HepG2 (cell line): ENCODE measurements at regions not wholly inside any gene's neighbourhood (a gene's known extent, or its start where the extent isn't known, plus 50 kb on each side); places are given as distances from the start of the nearest gene placed in this dataset.

Experiments
- ATAC-seq: fragments of 200-7000 bp; cut with Tn5 transposase; 3 replicates; pipeline ENCODE4 v1.9.1; 2020; ENCODE audit warnings: mild to moderate bottlenecking, moderate library complexity
- BruUV-seq: library from RNA; stranded (reverse); fragments of 400-500 nt; replicated peaks from 2 replicates; lab custom pipeline; 2021; lab: Mats Ljungman, UMichigan
- CTCF ChIA-PET: fragments of 300-600 bp; formaldehyde crosslinking; extraction: SDS; loops from one replicate; lab custom pipeline; 2021; ENCODE audit warnings: low total read pairs, inconsistent platforms, low intra/inter-chr PET ratio; lab: Yijun Ruan, JAX
- POLR2A ChIA-PET: fragments of 350-600 bp; sonication (Branson Sonifier 250); formaldehyde crosslinking; loops from one replicate; lab custom pipeline; 2020; ENCODE audit warnings: antibody characterized with exemption, inconsistent platforms; lab: Yijun Ruan, JAX
- DNase-seq: peaks from one replicate; pipeline ENCODE4 v3.0.0-alpha.2; 2015; ENCODE audit warnings: low spot score
- FAIRE-seq: peaks from 3 replicates; lab custom pipeline; 2011; peaks lifted over from hg19 to GRCh38; lab: Jason Lieb, UNC
- H2AFZ ChIP-seq: one replicate; pipeline ENCODE4 v1.6.1; 2011; ENCODE audit warnings: low read length, inconsistent platforms
- H3K27ac ChIP-seq: fragments of 300-600 bp; 3 replicates; pipeline ENCODE4 v1.8.0; 2011; ENCODE audit warnings: mixed run types, mild to moderate bottlenecking, mixed read lengths, low read length, inconsistent platforms; ENCODE audit not compliant: insufficient read depth; ENCODE audit errors: extremely low read length
- H3K27me3 ChIP-seq, 2 experiments: fragments of 200-600 bp in 1 of 2; 2 replicates in 1 of 2; 3 replicates in 1 of 2; pipeline versions ENCODE4 v1.6.0 to v1.8.0; 2011; ENCODE audit warnings: low read length in 2 of 2, mild to moderate bottlenecking in 2 of 2, moderate library complexity in 2 of 2, inconsistent platforms in 1 of 2; ENCODE audit not compliant: insufficient read depth in 2 of 2, control insufficient read depth in 1 of 2
- H3K36me3 ChIP-seq, 2 experiments: fragments of 200-600 bp in 1 of 2; replicated peaks in 1 of 2; 2 replicates in 1 of 2; 3 replicates in 1 of 2; pipeline versions ENCODE4 v1.5.1 to v1.8.0; 2011; ENCODE audit warnings: low read length in 2 of 2, inconsistent platforms in 1 of 2; ENCODE audit not compliant: insufficient read depth in 2 of 2, control insufficient read depth in 1 of 2
- H3K4me1 ChIP-seq: 2 replicates; pipeline ENCODE4 v1.5.1; 2012; ENCODE audit warnings: low read length, inconsistent platforms; ENCODE audit not compliant: insufficient read depth
- H3K4me2 ChIP-seq: 2 replicates; pipeline ENCODE4 v1.6.0; 2011; ENCODE audit warnings: low read depth, low read length, inconsistent platforms
- H3K4me3 ChIP-seq, 3 experiments: fragments of 200-600 bp in 1 of 3; sonication (generic), shearing (Covaris generic) in 1 of 3; replicated peaks in 1 of 3; 2 replicates each; pipeline ENCODE4 v1.5.1; 2011 to 2016; ENCODE audit warnings: low read length in 3 of 3, inconsistent platforms in 2 of 3, low read depth in 2 of 3, mild to moderate bottlenecking in 2 of 3, control low read depth in 1 of 3, mixed read lengths in 1 of 3; ENCODE audit not compliant: insufficient read depth in 1 of 3
- H3K79me2 ChIP-seq: one replicate; pipeline ENCODE4 v1.6.1; 2011; ENCODE audit warnings: low read length, inconsistent platforms; ENCODE audit not compliant: insufficient read depth
- H3K9ac ChIP-seq: 2 replicates; pipeline ENCODE4 v1.6.0; 2011; ENCODE audit warnings: mild to moderate bottlenecking, low read depth, low read length, inconsistent platforms; ENCODE audit not compliant: insufficient read depth
- H3K9me3 ChIP-seq: 2 replicates; pipeline ENCODE4 v1.5.1; 2012; ENCODE audit warnings: mild to moderate bottlenecking, low read length
- H4K20me1 ChIP-seq: 2 replicates; pipeline ENCODE4 v1.6.0; 2011; ENCODE audit warnings: inconsistent platforms, mild to moderate bottlenecking, low read length, moderate library complexity; ENCODE audit not compliant: insufficient read depth
- CBX1 ChIP-seq: IDR thresholded peaks from one replicate; pipeline ENCODE4 v1.6.1; 2016; ENCODE audit warnings: antibody characterized with exemption, low read depth
- FOSL2 ChIP-seq: sonication (generic); formaldehyde crosslinking; IDR thresholded peaks from 2 replicates; pipeline ENCODE4 v1.4.0; 2020; ENCODE audit warnings: missing genetic modification reagents
- FOXA3 ChIP-seq: IDR thresholded peaks from 2 replicates; pipeline ENCODE4 v1.6.1; 2016; ENCODE audit warnings: missing genetic modification reagents, missing compliant biosample characterization
- MYC ChIP-seq: sonication (generic); formaldehyde crosslinking; IDR thresholded peaks from 2 replicates; pipeline ENCODE4 v1.9.0; 2021; ENCODE audit warnings: missing genetic modification reagents, borderline replicate concordance
- ZNF496 ChIP-seq: sonication (generic); formaldehyde crosslinking; IDR thresholded peaks from 2 replicates; pipeline ENCODE4 v1.8.1; 2023; ENCODE audit warnings: mild to moderate bottlenecking, moderate library complexity, missing genetic modification reagents; ENCODE audit not compliant: insufficient replicate concordance
- ZSCAN20 ChIP-seq: sonication (generic); formaldehyde crosslinking; IDR thresholded peaks from 2 replicates; pipeline ENCODE4 v1.4.0; 2020; ENCODE audit warnings: missing genetic modification reagents, mild to moderate bottlenecking, borderline replicate concordance
- WGBS: methylation state at CpG from one replicate; pipeline ENCODE4 v1.1.6; 2017; ENCODE audit warnings: low lambda C conversion rate; 5-methylcytosine and 5-hydroxymethylcytosine counted together
- in situ Hi-C: cut with HindIII; loops from 2 replicates; pipeline ENCODE4 v1.10.0; 2017; ENCODE audit warnings: low pct_unique_long_range_greater_than_20kb; ENCODE audit not compliant: extremely low pct_ligation_motif_present
- intact Hi-C: fragments of 100-400 bp; cut with micrococcal nuclease; formaldehyde crosslinking; loops from one replicate; pipeline ENCODE4 v1.10.0; 2022; ENCODE audit not compliant: unreplicated experiment
- TF ChIP-seq, protein P1 (sequence below): IDR thresholded peaks from 2 replicates; pipeline ENCODE4 v1.6.1; 2016; ENCODE audit warnings: low read depth, control low read depth

DNA sequence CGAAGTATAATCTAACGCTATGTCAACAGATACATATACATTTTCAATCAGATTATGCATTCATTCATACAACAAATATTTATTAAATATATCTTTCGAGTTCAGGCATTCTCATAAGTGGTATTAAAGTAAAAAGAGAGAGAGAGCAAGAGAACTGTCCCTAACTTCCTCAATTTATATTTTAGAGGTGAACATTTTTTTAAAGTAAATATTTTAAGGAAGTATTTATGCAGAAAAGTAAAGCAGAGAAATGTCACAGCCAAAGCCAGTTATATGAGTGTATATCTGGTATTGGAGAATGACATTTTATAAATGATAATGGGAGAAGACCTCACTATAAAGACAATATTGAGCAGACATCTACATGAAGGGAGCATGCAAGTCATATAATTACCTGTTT is 667.3 kb upstream of the CDH9 start:
- CTCF ChIA-PET, result no interaction called here
- Histone ChIP-seq H3K4me2 (no peak overlapping the region), H3K9me3 (no peaks in the 10 kb centered on the region), H3K27ac (no peak overlapping the region), H3K4me1 (no peaks in the 10 kb centered on the region), H4K20me1 (no peaks in the 10 kb centered on the region), H3K79me2 (no peaks in the 10 kb centered on the region), H3K27me3 (no peaks in the 10 kb centered on the region), H3K36me3 (no peaks in the 10 kb centered on the region), H3K9ac (no peak overlapping the region), H3K4me3 (no peak overlapping the region), H2AFZ (no peak overlapping the region)
- in situ Hi-C loops, result no loop called here
- DNase-seq (no peak), ATAC-seq (no peak), FAIRE-seq (no peak)
- TF ChIP-seq, protein P1, sequence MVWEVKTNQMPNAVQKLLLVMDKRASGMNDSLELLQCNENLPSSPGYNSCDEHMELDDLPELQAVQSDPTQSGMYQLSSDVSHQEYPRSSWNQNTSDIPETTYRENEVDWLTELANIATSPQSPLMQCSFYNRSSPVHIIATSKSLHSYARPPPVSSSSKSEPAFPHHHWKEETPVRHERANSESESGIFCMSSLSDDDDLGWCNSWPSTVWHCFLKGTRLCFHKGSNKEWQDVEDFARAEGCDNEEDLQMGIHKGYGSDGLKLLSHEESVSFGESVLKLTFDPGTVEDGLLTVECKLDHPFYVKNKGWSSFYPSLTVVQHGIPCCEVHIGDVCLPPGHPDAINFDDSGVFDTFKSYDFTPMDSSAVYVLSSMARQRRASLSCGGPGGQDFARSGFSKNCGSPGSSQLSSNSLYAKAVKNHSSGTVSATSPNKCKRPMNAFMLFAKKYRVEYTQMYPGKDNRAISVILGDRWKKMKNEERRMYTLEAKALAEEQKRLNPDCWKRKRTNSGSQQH, result no peak
- WGBS, result 13% methylated on average over 3 of the region's 3 CpGs
- intact Hi-C loops, result no loop called here
- no TSS peak for BruUV-seq
- POLR2A ChIA-PET, result no interaction called here

DNA sequence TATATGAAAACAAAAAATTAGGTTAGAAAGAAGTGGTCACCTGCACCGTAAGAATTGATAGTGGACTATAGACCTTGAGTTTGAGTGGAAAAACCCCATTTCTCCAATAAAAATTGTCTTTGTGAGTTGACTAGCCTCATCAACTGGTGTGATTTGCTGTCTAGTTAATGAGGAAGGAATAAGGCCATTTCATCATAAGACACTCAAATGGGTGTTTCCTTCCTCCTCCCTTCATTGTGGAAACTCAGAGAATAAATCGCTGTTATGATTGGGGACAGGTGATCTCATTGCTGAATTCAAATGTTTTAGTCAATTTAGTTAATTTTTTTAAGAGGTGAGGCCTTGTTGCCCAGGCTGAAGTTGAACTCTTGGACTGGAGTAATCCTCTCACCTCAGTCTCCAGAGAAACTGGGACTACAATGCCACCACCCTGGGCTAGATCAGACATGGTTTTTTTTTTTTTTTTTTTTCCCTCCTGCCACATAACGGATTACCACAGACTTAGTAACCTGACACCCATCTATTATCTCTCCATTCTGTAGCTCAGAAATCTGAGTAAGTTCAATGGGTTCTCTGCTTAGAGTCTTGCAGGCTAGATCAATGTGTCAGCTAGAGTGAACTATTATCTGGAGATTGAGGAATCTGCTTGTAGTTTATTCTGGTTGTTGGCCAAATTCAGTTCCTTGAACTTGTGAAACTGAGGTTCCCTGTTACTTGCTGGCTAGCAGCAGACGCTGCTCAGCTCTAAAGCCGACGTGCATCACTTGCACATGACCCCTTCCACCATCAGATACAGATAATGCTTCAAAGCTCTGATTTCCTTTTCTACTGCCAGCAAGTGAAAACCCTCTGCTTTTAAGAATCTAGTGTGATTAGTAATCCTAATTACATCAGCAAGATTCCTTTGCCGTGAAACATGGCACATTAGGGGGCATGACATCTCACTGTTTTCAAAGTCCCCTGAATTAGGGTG is 663.8 kb upstream of the CDH9 start:
- Histone ChIP-seq H3K4me3 (no peak overlapping the region), H3K79me2 (no peaks in the 10 kb centered on the region), H3K4me2 (no peak overlapping the region), H3K36me3 (no peaks in the 10 kb centered on the region), H3K27me3 (no peaks in the 10 kb centered on the region), H3K4me1 (no peaks in the 10 kb centered on the region), H3K27ac (no peak overlapping the region), H4K20me1 (no peaks in the 10 kb centered on the region), H3K9ac (no peak overlapping the region), H3K9me3 (no peaks in the 10 kb centered on the region), H2AFZ (no peak overlapping the region)
- TF ChIP-seq FOSL2 (CRISPR knock-in tag) (no peak), CBX1 (no peak), MYC (CRISPR knock-in tag) (no peak), FOXA3 (no peak), ZNF496 (no peak), ZSCAN20 (no peak)
- FAIRE-seq (no peak), DNase-seq (no peak), ATAC-seq (no peak)
- intact Hi-C loops (no loop called here), in situ Hi-C loops (no loop called here)
- CTCF ChIA-PET, result no interaction called here
- 9% methylated on average over 7 of the region's 7 CpGs for WGBS
- POLR2A ChIA-PET, result no interaction called here
- BruUV-seq, result no TSS peak
